H9 (cell line): ENCODE measurements at regions not wholly inside any gene's neighbourhood (a gene's known extent, or its start where the extent isn't known, plus 50 kb on each side); places are given as distances from the start of the nearest gene placed in this dataset.

Experiments
- DNase-seq: peaks from one replicate; pipeline ENCODE4 v3.0.0-alpha.2; 2017
- H2AFZ ChIP-seq: one replicate; pipeline ENCODE4 v1.6.1; 2013; ENCODE audit warnings: mild to moderate bottlenecking, low read length, control low read depth, moderate library complexity
- H2AK5ac ChIP-seq: 2 replicates; pipeline ENCODE4 v1.6.1; 2013; ENCODE audit warnings: low read length, control low read depth, mixed read lengths; ENCODE audit not compliant: insufficient read length
- H2BK120ac ChIP-seq: one replicate; pipeline ENCODE4 v1.6.1; 2013; ENCODE audit warnings: low read depth, mild to moderate bottlenecking, low read length, control low read depth, inconsistent platforms; ENCODE audit not compliant: poor library complexity, severe bottlenecking
- H2BK12ac ChIP-seq: 2 replicates; pipeline ENCODE4 v1.6.1; 2013; ENCODE audit warnings: low read length, control low read depth, mixed read lengths, low read depth; ENCODE audit not compliant: insufficient read length
- H2BK15ac ChIP-seq: 2 replicates; pipeline ENCODE4 v1.6.1; 2013; ENCODE audit warnings: low read depth, low read length, control low read depth
- H2BK20ac ChIP-seq: one replicate; pipeline ENCODE4 v1.6.1; 2013; ENCODE audit warnings: low read depth, mild to moderate bottlenecking, low read length, control low read depth, inconsistent platforms; ENCODE audit not compliant: poor library complexity, severe bottlenecking
- H2BK5ac ChIP-seq: 2 replicates; pipeline ENCODE4 v1.6.1; 2013; ENCODE audit warnings: low read length, control low read depth, mixed read lengths; ENCODE audit not compliant: insufficient read length
- H3K14ac ChIP-seq: 2 replicates; pipeline ENCODE4 v1.6.1; 2013; ENCODE audit warnings: low read length, control low read depth; ENCODE audit not compliant: insufficient read depth
- H3K18ac ChIP-seq: 2 replicates; pipeline ENCODE4 v1.6.1; 2013; ENCODE audit warnings: low read depth, mild to moderate bottlenecking, mixed read lengths, low read length, control low read depth; ENCODE audit not compliant: insufficient read length
- H3K23ac ChIP-seq: 2 replicates; pipeline ENCODE4 v1.6.1; 2013; ENCODE audit warnings: low read length, control low read depth, mixed read lengths, low read depth; ENCODE audit not compliant: insufficient read length
- H3K23me2 ChIP-seq: 2 replicates; pipeline ENCODE4 v1.6.1; 2013; ENCODE audit warnings: low read depth, mild to moderate bottlenecking, mixed read lengths, low read length, control low read depth; ENCODE audit not compliant: insufficient read length, poor library complexity, severe bottlenecking
- H3K27ac ChIP-seq: 2 replicates; pipeline ENCODE4 v1.5.1; 2013; ENCODE audit warnings: low read length, control low read depth, mixed read lengths, low read depth; ENCODE audit not compliant: insufficient read length
- H3K27me3 ChIP-seq: 2 replicates; pipeline ENCODE4 v1.6.1; 2013; ENCODE audit warnings: low read length, control low read depth, inconsistent platforms; ENCODE audit not compliant: insufficient read depth
- H3K4ac ChIP-seq: 2 replicates; pipeline ENCODE4 v1.6.1; 2013; ENCODE audit warnings: low read depth, mild to moderate bottlenecking, control low read depth, inconsistent platforms, low read length, moderate library complexity
- H3K4me1 ChIP-seq: 2 replicates; pipeline ENCODE4 v1.6.1; 2013; ENCODE audit warnings: low read length, control low read depth, inconsistent platforms; ENCODE audit not compliant: insufficient read depth
- H3K4me2 ChIP-seq: 2 replicates; pipeline ENCODE4 v1.6.1; 2013; ENCODE audit warnings: low read length, control low read depth, mixed read lengths; ENCODE audit not compliant: insufficient read length, insufficient read depth
- H3K56ac ChIP-seq: 2 replicates; pipeline ENCODE4 v1.6.1; 2013; ENCODE audit warnings: low read depth, mild to moderate bottlenecking, mixed read lengths, low read length, control low read depth; ENCODE audit not compliant: insufficient read length
- H3K79me1 ChIP-seq: 2 replicates; pipeline ENCODE4 v1.6.1; 2013; ENCODE audit warnings: low read depth, mild to moderate bottlenecking, moderate library complexity, low read length, control low read depth, inconsistent platforms; ENCODE audit not compliant: insufficient read depth, poor library complexity, severe bottlenecking
- H3K79me2 ChIP-seq: 2 replicates; pipeline ENCODE4 v1.6.1; 2013; ENCODE audit warnings: low read length, control low read depth, inconsistent platforms; ENCODE audit not compliant: insufficient read depth
- H3K9ac ChIP-seq: 2 replicates; pipeline ENCODE4 v1.6.1; 2013; ENCODE audit warnings: low read length, control low read depth, mixed read lengths; ENCODE audit not compliant: insufficient read length; ENCODE audit errors: extremely low read depth
- H3K9me3 ChIP-seq: one replicate; pipeline ENCODE4 v1.6.1; 2013; ENCODE audit warnings: low read depth, low read length, inconsistent platforms; ENCODE audit not compliant: control insufficient read depth
- H3T11ph ChIP-seq: one replicate; pipeline ENCODE4 v1.6.1; 2013; ENCODE audit warnings: mild to moderate bottlenecking, low read length, control low read depth, inconsistent platforms
- H4K20me1 ChIP-seq: one replicate; pipeline ENCODE4 v1.6.1; 2013; ENCODE audit not compliant: control insufficient read depth, insufficient read length, insufficient read depth
- H4K5ac ChIP-seq: 2 replicates; pipeline ENCODE4 v1.6.1; 2013; ENCODE audit warnings: low read depth, mild to moderate bottlenecking, mixed read lengths, low read length, control low read depth; ENCODE audit not compliant: insufficient read length
- H4K8ac ChIP-seq: replicated peaks from 2 replicates; pipeline ENCODE4 v1.6.1; 2013; ENCODE audit warnings: low read length, control low read depth, mixed read lengths, low read depth; ENCODE audit not compliant: insufficient read length
- H4K91ac ChIP-seq: 2 replicates; pipeline ENCODE4 v1.6.1; 2013; ENCODE audit warnings: low read depth, mild to moderate bottlenecking, moderate library complexity, mixed read lengths, low read length, control low read depth; ENCODE audit not compliant: insufficient read length
- H3K27ac Mint-ChIP-seq, 3 experiments: 2 replicates in 2 of 3; 3 replicates in 1 of 3; pipeline ENCODE4 v1.8.0; 2020 to 2021; ENCODE audit warnings: mixed read lengths in 3 of 3, mild to moderate bottlenecking in 1 of 3, moderate library complexity in 1 of 3
- H3K27me3 Mint-ChIP-seq: 2 replicates; pipeline ENCODE4 v1.8.0; 2021; ENCODE audit warnings: low read depth, mild to moderate bottlenecking, moderate library complexity, mixed read lengths
- H3K36me3 Mint-ChIP-seq, 3 experiments: 2 replicates in 2 of 3; 3 replicates in 1 of 3; pipeline ENCODE4 v1.8.0; 2020 to 2021; ENCODE audit warnings: low read depth in 3 of 3, mixed read lengths in 3 of 3; ENCODE audit not compliant: insufficient read depth in 1 of 3
- H3K4me1 Mint-ChIP-seq, 2 experiments: 2 replicates each; pipeline ENCODE4 v1.8.0; 2020; ENCODE audit warnings: mixed read lengths in 2 of 2
- H3K4me3 Mint-ChIP-seq, 2 experiments: 2 replicates in 1 of 2; 3 replicates in 1 of 2; pipeline ENCODE4 v1.8.0; 2020 to 2021; ENCODE audit warnings: mild to moderate bottlenecking in 2 of 2, mixed read lengths in 2 of 2, moderate library complexity in 1 of 2
- H3K9me3 Mint-ChIP-seq, 2 experiments: 2 replicates in 1 of 2; 3 replicates in 1 of 2; pipeline ENCODE4 v1.8.0; 2020; ENCODE audit warnings: mild to moderate bottlenecking in 2 of 2, mixed read lengths in 2 of 2, moderate library complexity in 1 of 2
- CTCF ChIP-seq: fragments of 200-600 bp; sonication (generic); conservative IDR thresholded peaks from 3 replicates; pipeline ENCODE4 v1.8.0; 2021; ENCODE audit warnings: antibody characterized with exemption, mild to moderate bottlenecking
- WGBS: extraction: QIAGEN DNeasy Blood & Tissue Kit; methylation state at CpG from one replicate; pipeline ENCODE4 v1.1.7; 2013; ENCODE audit warnings: missing lambda C conversion rate, low lambda C conversion rate, mixed read lengths; ENCODE audit not compliant: insufficient read length; ENCODE audit errors: extremely low coverage; 5-methylcytosine and 5-hydroxymethylcytosine counted together

GRCh38 chr1:2946291-2946690 is 75.0 kb upstream of the ACTRT2 start:
- no peak overlapping the region for H4K5ac ChIP-seq
- no peak overlapping the region for H3T11ph ChIP-seq
- no peak overlapping the region for H3K27ac ChIP-seq
- H3K9me3 Mint-ChIP-seq: peaks cover 13 to 41% of the 10 kb centered on the region in 2 experiments
- H2BK15ac ChIP-seq: no peak overlapping the region
- no peak overlapping the region for H3K4me3 Mint-ChIP-seq
- no peak overlapping the region for H2BK12ac ChIP-seq
- H3K23me2 ChIP-seq: no peaks in the 10 kb centered on the region
- WGBS: no CpG with 5 or more reads among the region's 16 CpGs
- no peak overlapping the region for H4K8ac ChIP-seq
- no peak overlapping the region for H3K27ac Mint-ChIP-seq
- no peak overlapping the region for H3K23ac ChIP-seq
- no peak for DNase-seq
- no peak overlapping the region for H2BK20ac ChIP-seq
- peaks cover 0 to 15% (median 0%) of the 10 kb centered on the region in 3 experiments; a peak in 3 of 7 replicates for H3K36me3 Mint-ChIP-seq
- no peak overlapping the region for H4K91ac ChIP-seq
- H3K27me3 ChIP-seq: no peaks in the 10 kb centered on the region
- no peak overlapping the region for H3K9ac ChIP-seq
- H2AFZ ChIP-seq: no peak overlapping the region
- no peak overlapping the region for H3K18ac ChIP-seq
- H3K56ac ChIP-seq: no peak overlapping the region
- TF ChIP-seq CTCF: no peak; the same call in 2 of the 3 replicates
- H4K20me1 ChIP-seq: no peaks in the 10 kb centered on the region
- H3K4me1 Mint-ChIP-seq: no peaks in the 10 kb centered on the region
- H3K4me1 ChIP-seq: no peaks in the 10 kb centered on the region
- no peak overlapping the region for H2BK5ac ChIP-seq
- no peak overlapping the region for H3K14ac ChIP-seq
- peaks cover 4% of the 10 kb centered on the region for H3K27me3 Mint-ChIP-seq
- no peak overlapping the region for H2AK5ac ChIP-seq
- no peaks in the 10 kb centered on the region for H3K79me2 ChIP-seq
- peaks cover 77% of the 10 kb centered on the region for H3K9me3 ChIP-seq
- no peak overlapping the region for H3K4ac ChIP-seq
- no peaks in the 10 kb centered on the region for H3K79me1 ChIP-seq
- H2BK120ac ChIP-seq: no peak overlapping the region
- H3K4me2 ChIP-seq: no peak overlapping the region
